ENCODE measurements at regions not wholly inside any gene's neighbourhood (a gene's known extent, or its start where the extent isn't known, plus 50 kb on each side); places are given as distances from the start of the nearest gene placed in this dataset.

GRCh38 chr7:142546452-142546851 lies 202.8 kb upstream of the PRSS1 start:
- Histone ChIP-seq H3K79me1 (ENCODE audit: low read depth in 1 of 2, low read length in 2 of 2) (no peaks in the 10 kb centered on the region), H3K4me2 (ENCODE audit: low read depth, low read length) (no peak overlapping the region), H2AK5ac (ENCODE audit: low read depth, low read length) (peak overlapping the region; percentile 60; the same call in 1 of the 2 replicates), H2BK5ac (ENCODE audit: low read depth, low read length, poor library complexity, severe bottlenecking) (no peak overlapping the region), H4K8ac (ENCODE audit: low read depth in 2 of 2, low read length in 2 of 2) (peak overlapping the region in 1 of 2 experiments; percentile 54; a peak in 1 of 4 replicates), H3K27ac (ENCODE audit: insufficient read depth, low read length) (no peak overlapping the region), H3K4ac (ENCODE audit: low read depth, low read length) (peak overlapping the region; percentile 19), H3K9me3 (ENCODE audit: control insufficient read depth, insufficient read depth, low read length) (no peaks in the 10 kb centered on the region), H3K56ac (ENCODE audit: extremely low read depth, insufficient read depth, low read length) (no peak overlapping the region), H2AFZ (replicated peaks; ENCODE audit: low read length, poor library complexity) (peak overlapping the region; percentile 64), H3K23ac (ENCODE audit: low read depth, low read length) (no peak overlapping the region), H3K36me3 (ENCODE audit: control insufficient read depth, insufficient read depth, low read length) (no peaks in the 10 kb centered on the region), H3K14ac (replicated peaks; ENCODE audit: low read depth, low read length) (no peak overlapping the region), H2AK9ac (replicated peaks; ENCODE audit: low read depth, low read length, poor library complexity) (peak overlapping the region; percentile 61), H3K18ac (ENCODE audit: low read depth, low read length) (no peak overlapping the region), H3K27me3 (ENCODE audit: control insufficient read depth, insufficient read depth, low read length) (no peaks in the 10 kb centered on the region), H3K4me1 (ENCODE audit: control insufficient read depth, insufficient read depth, low read length) (peaks cover 5% of the 10 kb centered on the region; the same call in 1 of the 2 replicates), H4K5ac (ENCODE audit: low read depth, low read length) (no peak overlapping the region), H3K9me1 (ENCODE audit: insufficient read depth, low read length) (peaks cover 4% of the 10 kb centered on the region; the same call in 1 of the 2 replicates), H2BK120ac (ENCODE audit: low read depth, low read length) (peak overlapping the region; percentile 42; the same call in 1 of the 2 replicates), H3K4me3 (ENCODE audit: insufficient read depth, low read depth, low read length) (no peak overlapping the region), H2BK20ac (ENCODE audit: low read depth, low read length) (peak overlapping the region; percentile 49; the same call in 1 of the 2 replicates), H4K91ac (ENCODE audit: insufficient read depth, low read depth, low read length) (peak overlapping the region; percentile 41; the same call in 1 of the 2 replicates), H2BK15ac (ENCODE audit: low read depth, low read length) (peak overlapping the region; percentile 44; the same call in 1 of the 3 replicates), H4K20me1 (ENCODE audit: insufficient read depth, low read length) (no peaks in the 10 kb centered on the region), H3K9ac (ENCODE audit: low read depth, low read length) (no peak overlapping the region)
- dilution Hi-C loops (cut with HindIII; ENCODE audit: low sequenced_read_pairs, unreplicated experiment) (no loop called here), in situ Hi-C loops (cut with MboI; ENCODE audit: low sequenced_read_pairs) (no loop called here), intact Hi-C loops (cut with micrococcal nuclease) (no loop called here)
- CTCF ChIA-PET: interaction anchor here (1.2 to 1.3 kb wide), 4 partner anchors 12 to 86 kb away, joined by 3 to 5 read pairs (median 4); no protein-coding TSS in a partner anchor
- 83% methylated on average over 1 of the region's 4 CpGs; no CpG with 5 or more reads in 1 of the 2 experiments for WGBS, 2 experiments (ENCODE audit: extremely low coverage in 2 of 2, insufficient read length in 1 of 2)
- no TSS peak for BruUV-seq (replicated peaks)
- DNase-seq: no peak
- TF ChIP-seq MAZ (IDR thresholded peaks at IDR 0.05; ENCODE audit: borderline replicate concordance, low read depth, low read length) (no peak), RFX5 (IDR thresholded peaks at IDR 0.05; ENCODE audit: low read depth, low read length) (no peak), RAD21 (IDR thresholded peaks at IDR 0.05; ENCODE audit: low read length) (no peak), BHLHE40 (IDR thresholded peaks at IDR 0.05; ENCODE audit: low read depth, low read length) (no peak), RCOR1 (IDR thresholded peaks at IDR 0.05; ENCODE audit: insufficient replicate concordance, low read length) (no peak), SMC3 (IDR thresholded peaks at IDR 0.05; ENCODE audit: low read depth, low read length) (no peak), POLR2A (IDR thresholded peaks at IDR 0.05; ENCODE audit: low read depth, low read length) (no peak), ELK1 (IDR thresholded peaks at IDR 0.05; ENCODE audit: borderline replicate concordance, low read depth, low read length) (no peak), NFE2L2 (IDR thresholded peaks at IDR 0.05; ENCODE audit: low read depth, low read length) (no peak)
- TF ChIP-seq, protein P1, sequence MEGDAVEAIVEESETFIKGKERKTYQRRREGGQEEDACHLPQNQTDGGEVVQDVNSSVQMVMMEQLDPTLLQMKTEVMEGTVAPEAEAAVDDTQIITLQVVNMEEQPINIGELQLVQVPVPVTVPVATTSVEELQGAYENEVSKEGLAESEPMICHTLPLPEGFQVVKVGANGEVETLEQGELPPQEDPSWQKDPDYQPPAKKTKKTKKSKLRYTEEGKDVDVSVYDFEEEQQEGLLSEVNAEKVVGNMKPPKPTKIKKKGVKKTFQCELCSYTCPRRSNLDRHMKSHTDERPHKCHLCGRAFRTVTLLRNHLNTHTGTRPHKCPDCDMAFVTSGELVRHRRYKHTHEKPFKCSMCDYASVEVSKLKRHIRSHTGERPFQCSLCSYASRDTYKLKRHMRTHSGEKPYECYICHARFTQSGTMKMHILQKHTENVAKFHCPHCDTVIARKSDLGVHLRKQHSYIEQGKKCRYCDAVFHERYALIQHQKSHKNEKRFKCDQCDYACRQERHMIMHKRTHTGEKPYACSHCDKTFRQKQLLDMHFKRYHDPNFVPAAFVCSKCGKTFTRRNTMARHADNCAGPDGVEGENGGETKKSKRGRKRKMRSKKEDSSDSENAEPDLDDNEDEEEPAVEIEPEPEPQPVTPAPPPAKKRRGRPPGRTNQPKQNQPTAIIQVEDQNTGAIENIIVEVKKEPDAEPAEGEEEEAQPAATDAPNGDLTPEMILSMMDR (conservative IDR thresholded peaks at IDR 0.05; ENCODE audit: low read depth, low read length): no peak
- POLR2A ChIA-PET (ENCODE audit: unreplicated experiment): no interaction called here
- no peak for ATAC-seq (ENCODE audit: low read depth)
